CD14-positive monocyte (primary cell): ENCODE measurements at regions not wholly inside any gene's neighbourhood (a gene's known extent, or its start where the extent isn't known, plus 50 kb on each side); places are given as distances from the start of the nearest gene placed in this dataset.

Experiments used
- DNase-seq, 3 donors: peaks; one replicate each; pipeline ENCODE4 v3.0.0-alpha.2; 2011 to 2022
- H2AFZ ChIP-seq: 2 replicates; pipeline ENCODE4 v1.6.0; 2012; ENCODE audit warnings: mild to moderate bottlenecking, low read depth, low read length, inconsistent platforms; ENCODE audit not compliant: insufficient read depth, poor library complexity, severe bottlenecking
- H3K27ac ChIP-seq, 2 donors: 1 replicate in 1 of 2; 2 replicates in 1 of 2; pipeline ENCODE4 v1.5.1; 2012 to 2013; ENCODE audit warnings: low read length in 2 of 2, control low read depth in 1 of 2, inconsistent platforms in 1 of 2, low read depth in 1 of 2, mild to moderate bottlenecking in 1 of 2
- H3K27me3 ChIP-seq, 2 donors: one replicate each; pipeline versions ENCODE4 v1.6.0 to v1.6.1; 2011 to 2013; ENCODE audit warnings: low read length in 2 of 2; ENCODE audit not compliant: control insufficient read depth in 2 of 2, insufficient read depth in 2 of 2
- H3K36me3 ChIP-seq, 2 donors: replicated peaks in 1 of 2; 1 replicate in 1 of 2; 2 replicates in 1 of 2; pipeline versions ENCODE4 v1.5.1 to v1.6.1; 2012 to 2013; ENCODE audit warnings: low read length in 2 of 2, control low read depth in 1 of 2, inconsistent platforms in 1 of 2, mild to moderate bottlenecking in 1 of 2; ENCODE audit not compliant: insufficient read depth in 2 of 2, control insufficient read depth in 1 of 2
- H3K4me1 ChIP-seq, 2 donors: 1 replicate in 1 of 2; 2 replicates in 1 of 2; pipeline versions ENCODE4 v1.5.1 to v1.6.1; 2012 to 2013; ENCODE audit warnings: low read length in 2 of 2, control low read depth in 1 of 2, inconsistent platforms in 1 of 2, mild to moderate bottlenecking in 1 of 2, moderate library complexity in 1 of 2; ENCODE audit not compliant: insufficient read depth in 2 of 2, control insufficient read depth in 1 of 2
- H3K4me2 ChIP-seq: replicated peaks from 2 replicates; pipeline ENCODE3; 2012; ENCODE audit warnings: low read length, moderate library complexity, mild to moderate bottlenecking; ENCODE audit not compliant: poor library complexity, severe bottlenecking; ENCODE audit errors: extremely low read depth
- H3K4me3 ChIP-seq, 3 experiments: fragments of 200-600 bp in 1 of 3; sonication (generic) in 1 of 3; replicated peaks in 1 of 3; 1 replicate in 2 of 3; 2 replicates in 1 of 3; pipeline ENCODE4 v1.5.1; 2011 to 2013; ENCODE audit warnings: low read length in 3 of 3, mild to moderate bottlenecking in 3 of 3, control low read depth in 2 of 3, low read depth in 2 of 3, inconsistent platforms in 1 of 3, moderate library complexity in 1 of 3
- H3K79me2 ChIP-seq: 2 replicates; pipeline ENCODE4 v1.6.0; 2012; ENCODE audit warnings: mild to moderate bottlenecking, control low read depth, inconsistent platforms, low read length, moderate library complexity; ENCODE audit not compliant: insufficient read depth
- H3K9ac ChIP-seq: 2 replicates; pipeline ENCODE4 v1.6.0; 2017; ENCODE audit warnings: low read length, mild to moderate bottlenecking; ENCODE audit not compliant: insufficient read depth, poor library complexity, severe bottlenecking
- H3K9me3 ChIP-seq, 2 donors: replicated peaks in 1 of 2; 1 replicate in 1 of 2; 2 replicates in 1 of 2; pipeline versions ENCODE4 v1.5.1 to v1.6.1; 2012 to 2013; ENCODE audit warnings: low read length in 2 of 2, control low read depth in 1 of 2; ENCODE audit not compliant: control insufficient read depth in 1 of 2, insufficient read depth in 1 of 2
- H4K20me1 ChIP-seq: 2 replicates; pipeline ENCODE4 v1.6.0; 2012; ENCODE audit warnings: mild to moderate bottlenecking, low read length, control low read depth, moderate library complexity; ENCODE audit not compliant: insufficient read depth
- H3K27ac Mint-ChIP-seq, 7 donors: one replicate each; pipeline ENCODE4 v1.8.0; 2020; ENCODE audit warnings: mild to moderate bottlenecking in 7 of 7, mixed read lengths in 7 of 7, moderate library complexity in 6 of 7, inconsistent platforms in 2 of 7
- H3K27me3 Mint-ChIP-seq, 3 donors: one replicate each; pipeline ENCODE4 v1.8.0; 2021 to 2022; ENCODE audit warnings: low read depth in 3 of 3, mild to moderate bottlenecking in 3 of 3, mixed read lengths in 3 of 3, moderate library complexity in 3 of 3, inconsistent platforms in 1 of 3
- H3K36me3 Mint-ChIP-seq, 2 donors: one replicate each; pipeline ENCODE4 v1.8.0; 2020; ENCODE audit warnings: mixed read lengths in 2 of 2, inconsistent platforms in 1 of 2, mild to moderate bottlenecking in 1 of 2
- H3K4me1 Mint-ChIP-seq: one replicate; pipeline ENCODE4 v1.8.0; 2020; ENCODE audit warnings: mild to moderate bottlenecking, mixed read lengths
- H3K4me3 Mint-ChIP-seq, 2 donors: one replicate each; pipeline ENCODE4 v1.8.0; 2020; ENCODE audit warnings: mild to moderate bottlenecking in 2 of 2, mixed read lengths in 2 of 2, moderate library complexity in 1 of 2
- H3K9me3 Mint-ChIP-seq, 7 donors: one replicate each; pipeline ENCODE4 v1.8.0; 2020 to 2022; ENCODE audit warnings: mixed read lengths in 7 of 7, mild to moderate bottlenecking in 6 of 7, moderate library complexity in 6 of 7, inconsistent platforms in 2 of 7
- CTCF ChIP-seq: fragments of 200-600 bp; IDR thresholded peaks from one replicate; pipeline ENCODE4 v1.8.0; 2022; ENCODE audit warnings: antibody characterized with exemption, mild to moderate bottlenecking
- WGBS: methylation state at CpG from one replicate; pipeline ENCODE4 v1.1.5; 2013; ENCODE audit warnings: missing lambda C conversion rate; ENCODE audit not compliant: insufficient coverage; 5-methylcytosine and 5-hydroxymethylcytosine counted together
- intact Hi-C, 2 donors: fragments of 100-400 bp; cut with micrococcal nuclease; formaldehyde crosslinking; loops; one replicate each; pipeline versions ENCODE4 v1.15.0 to v1.15.1; 2023

- no peak overlapping the region for H3K27ac ChIP-seq
- Mint-ChIP-seq H3K4me1 (no peaks in the 10 kb centered on the region), H3K36me3 (no peaks in the 10 kb centered on the region), H3K27me3 (peaks cover 10 to 24% (median 20%) of the 10 kb centered on the region in 3 donors), H3K9me3 (peaks cover 0 to 2% (median 0%) of the 10 kb centered on the region in 7 donors), H3K4me3 (no peak overlapping the region), H3K27ac (no peak overlapping the region)
- DNase-seq = no peak
- no peaks in the 10 kb centered on the region for H4K20me1 ChIP-seq
- no peak overlapping the region for H2AFZ ChIP-seq
- H3K9me3 ChIP-seq = no peaks in the 10 kb centered on the region
- no peak for TF ChIP-seq CTCF
- peaks cover 0 to 4% of the 10 kb centered on the region in 2 donors for H3K27me3 ChIP-seq
- intact Hi-C loops = no loop called here
- H3K9ac ChIP-seq = no peak overlapping the region
- H3K36me3 ChIP-seq = no peaks in the 10 kb centered on the region
- H3K4me1 ChIP-seq = no peaks in the 10 kb centered on the region
- H3K79me2 ChIP-seq = no peaks in the 10 kb centered on the region
- WGBS = no CpG with 5 or more reads among the region's 2 CpGs
- H3K4me2 ChIP-seq = no peak overlapping the region
- no peak overlapping the region for H3K4me3 ChIP-seq
Observed at GRCh38 chr10:63757067-63757466, 235.9 kb downstream of the REEP3 start.

- no peak overlapping the region for H3K4me3 ChIP-seq
- no peaks in the 10 kb centered on the region for H3K36me3 ChIP-seq
- DNase-seq = no peak
- H3K36me3 Mint-ChIP-seq = no peaks in the 10 kb centered on the region
- H3K9ac ChIP-seq = no peak overlapping the region
- H3K27me3 ChIP-seq = peaks cover 0 to 4% of the 10 kb centered on the region in 2 donors
- peaks cover 8 to 25% (median 20%) of the 10 kb centered on the region in 3 donors for H3K27me3 Mint-ChIP-seq
- no peaks in the 10 kb centered on the region for H4K20me1 ChIP-seq
- H3K4me2 ChIP-seq = no peak overlapping the region
- no peak overlapping the region for H3K27ac Mint-ChIP-seq
- no peaks in the 10 kb centered on the region for H3K9me3 ChIP-seq
- no peak overlapping the region for H3K4me3 Mint-ChIP-seq
- no peaks in the 10 kb centered on the region for H3K79me2 ChIP-seq
- no peak overlapping the region for H3K27ac ChIP-seq
- H3K4me1 ChIP-seq = no peaks in the 10 kb centered on the region
- no peaks in the 10 kb centered on the region for H3K9me3 Mint-ChIP-seq
- 80% methylated on average over 1 of the region's 1 CpG for WGBS
- H2AFZ ChIP-seq = no peak overlapping the region
- no peaks in the 10 kb centered on the region for H3K4me1 Mint-ChIP-seq
- intact Hi-C loops = no loop called here
- TF ChIP-seq CTCF = no peak
Observed at GRCh38 chr10:63758080-63758479, 236.9 kb downstream of the REEP3 start.
